AG09319 (cell line): ENCODE measurements at regions not wholly inside any gene's neighbourhood (a gene's known extent, or its start where the extent isn't known, plus 50 kb on each side); places are given as distances from the start of the nearest gene placed in this dataset.

Experiments
- DNase-seq: peaks from one replicate; pipeline ENCODE4 v3.0.0-alpha.2; 2010; ENCODE audit warnings: low read depth; ENCODE audit errors: extremely low read depth
- TF ChIP-seq, protein P1 (sequence below): IDR thresholded peaks from 2 replicates; pipeline ENCODE4 v1.5.1; 2011; ENCODE audit warnings: low read depth, mild to moderate bottlenecking, inconsistent platforms, low read length, moderate library complexity

DNA sequence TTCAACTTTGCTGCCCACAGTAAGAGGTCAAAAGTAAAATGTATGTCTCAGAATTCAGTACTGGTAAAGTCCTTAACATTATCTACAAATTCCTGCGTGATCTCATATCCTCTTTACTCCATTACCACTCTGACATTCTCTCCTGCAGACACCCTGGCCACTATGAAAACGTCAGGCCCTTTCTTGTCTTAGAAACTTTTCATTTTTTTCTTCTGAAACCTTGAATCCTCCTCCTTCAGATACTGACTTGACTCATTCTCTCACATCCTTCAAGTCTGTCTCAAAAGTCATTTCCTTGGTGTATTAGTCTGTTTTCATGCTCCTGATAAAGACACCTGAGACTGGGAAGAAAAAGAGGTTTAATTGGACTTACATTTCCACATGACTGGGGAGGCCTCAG is 262.3 kb downstream of the POU4F1 start:
- TF ChIP-seq, protein P1, sequence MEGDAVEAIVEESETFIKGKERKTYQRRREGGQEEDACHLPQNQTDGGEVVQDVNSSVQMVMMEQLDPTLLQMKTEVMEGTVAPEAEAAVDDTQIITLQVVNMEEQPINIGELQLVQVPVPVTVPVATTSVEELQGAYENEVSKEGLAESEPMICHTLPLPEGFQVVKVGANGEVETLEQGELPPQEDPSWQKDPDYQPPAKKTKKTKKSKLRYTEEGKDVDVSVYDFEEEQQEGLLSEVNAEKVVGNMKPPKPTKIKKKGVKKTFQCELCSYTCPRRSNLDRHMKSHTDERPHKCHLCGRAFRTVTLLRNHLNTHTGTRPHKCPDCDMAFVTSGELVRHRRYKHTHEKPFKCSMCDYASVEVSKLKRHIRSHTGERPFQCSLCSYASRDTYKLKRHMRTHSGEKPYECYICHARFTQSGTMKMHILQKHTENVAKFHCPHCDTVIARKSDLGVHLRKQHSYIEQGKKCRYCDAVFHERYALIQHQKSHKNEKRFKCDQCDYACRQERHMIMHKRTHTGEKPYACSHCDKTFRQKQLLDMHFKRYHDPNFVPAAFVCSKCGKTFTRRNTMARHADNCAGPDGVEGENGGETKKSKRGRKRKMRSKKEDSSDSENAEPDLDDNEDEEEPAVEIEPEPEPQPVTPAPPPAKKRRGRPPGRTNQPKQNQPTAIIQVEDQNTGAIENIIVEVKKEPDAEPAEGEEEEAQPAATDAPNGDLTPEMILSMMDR: no peak
- no peak for DNase-seq

DNA sequence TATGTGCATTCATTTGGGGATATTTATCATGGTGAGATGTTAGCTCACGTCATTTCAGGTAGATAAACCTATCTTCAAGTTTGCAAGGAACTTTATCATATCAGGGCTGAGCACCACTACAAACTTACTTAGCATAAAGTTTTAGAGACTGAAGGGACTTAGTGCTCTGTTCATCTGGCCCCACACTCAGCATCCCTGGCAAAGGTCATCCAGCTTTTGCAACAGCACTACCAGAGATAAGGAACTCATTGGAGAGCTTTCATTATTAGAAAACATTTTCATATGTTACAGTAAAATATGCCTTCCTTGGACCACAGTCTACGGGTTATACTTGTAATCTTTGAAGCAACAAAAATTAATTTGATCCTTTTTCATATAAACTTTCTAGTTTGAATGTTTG is 263.4 kb downstream of the POU4F1 start:
- TF ChIP-seq, protein P1: no peak

DNA sequence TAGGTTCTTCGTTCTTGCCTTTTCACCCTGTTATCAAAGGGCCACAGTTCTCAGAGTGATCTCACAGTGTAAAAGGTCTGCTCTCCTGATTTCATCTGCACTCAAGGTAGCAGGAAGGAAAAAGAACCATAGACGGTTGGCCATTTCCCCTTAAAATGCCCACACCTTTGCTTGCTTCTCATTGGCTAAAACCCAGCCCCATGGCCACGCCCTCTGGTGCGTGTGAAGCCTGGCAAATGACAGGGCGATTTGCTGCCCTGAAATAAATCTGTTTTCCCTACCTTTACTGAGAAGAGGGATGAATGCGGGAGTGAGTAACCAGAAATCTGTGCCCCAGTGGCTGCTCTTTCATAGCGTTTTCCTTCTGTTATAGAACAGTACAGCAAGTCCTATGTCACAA is 269.3 kb downstream of the POU4F1 start:
- TF ChIP-seq, protein P1: no peak
- DNase-seq: no peak

More for the DNA sequence above, 263.4 kb downstream of the POU4F1 start:
- no peak for DNase-seq

DNA sequence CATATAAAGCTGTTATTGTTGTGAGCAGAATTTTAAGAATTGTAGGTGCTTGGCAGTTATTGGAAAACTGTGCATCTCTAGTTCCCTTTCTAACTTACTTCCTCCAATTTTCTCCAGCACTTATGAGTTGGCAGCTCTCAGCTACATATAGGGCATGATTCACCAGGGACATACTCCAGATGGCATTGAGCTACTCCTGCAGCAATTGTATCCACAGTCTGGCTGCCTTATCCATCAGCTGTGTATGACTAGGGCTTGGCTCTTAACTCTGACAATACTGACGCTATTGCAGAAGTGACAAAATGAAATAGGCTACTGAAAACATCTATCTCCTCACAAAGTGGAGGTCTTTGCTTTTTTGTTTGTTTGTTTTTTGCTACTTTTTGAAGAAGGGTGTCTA is 276.7 kb downstream of the POU4F1 start:
- DNase-seq: no peak
- TF ChIP-seq, protein P1: no peak

DNA sequence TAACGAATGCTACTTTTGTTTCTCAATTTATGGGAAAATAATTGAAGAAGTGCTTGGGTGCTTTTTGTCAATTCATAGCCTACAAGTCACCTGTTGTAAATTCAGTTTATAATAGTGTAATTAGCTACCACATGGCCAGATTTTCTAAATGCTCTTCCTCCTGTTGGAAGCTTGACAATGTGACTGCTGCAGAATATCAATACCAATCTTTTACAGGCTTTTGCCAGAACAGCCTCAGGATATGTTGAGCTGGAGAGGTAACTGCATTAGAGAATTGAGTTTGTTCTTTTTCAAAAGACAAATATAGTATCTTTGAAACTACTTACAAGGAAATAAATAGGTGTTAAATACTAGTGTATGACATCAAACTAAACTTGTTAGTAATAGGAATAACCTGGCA is 277.8 kb downstream of the POU4F1 start:
- no peak for DNase-seq
- TF ChIP-seq, protein P1: no peak

DNA sequence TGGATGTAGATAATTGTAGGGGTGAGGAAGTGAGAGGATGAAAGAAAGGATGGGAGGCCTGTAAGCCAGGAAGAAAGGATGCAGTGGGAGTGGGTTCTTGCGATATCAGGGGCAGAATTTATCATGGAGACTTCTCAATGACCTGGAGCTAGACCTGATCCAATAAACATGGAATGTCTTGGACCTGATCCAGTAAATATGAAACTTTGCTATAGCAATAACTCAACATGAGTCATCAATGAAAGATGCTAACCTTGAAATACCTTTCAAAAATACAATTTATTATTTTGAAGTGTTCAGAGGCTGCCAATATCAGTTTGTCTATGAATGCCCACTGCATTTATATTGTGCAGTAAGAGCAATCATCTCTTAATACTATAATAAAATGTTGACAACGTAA is 279.5 kb downstream of the POU4F1 start:
- no peak for DNase-seq
- TF ChIP-seq, protein P1: no peak

DNA sequence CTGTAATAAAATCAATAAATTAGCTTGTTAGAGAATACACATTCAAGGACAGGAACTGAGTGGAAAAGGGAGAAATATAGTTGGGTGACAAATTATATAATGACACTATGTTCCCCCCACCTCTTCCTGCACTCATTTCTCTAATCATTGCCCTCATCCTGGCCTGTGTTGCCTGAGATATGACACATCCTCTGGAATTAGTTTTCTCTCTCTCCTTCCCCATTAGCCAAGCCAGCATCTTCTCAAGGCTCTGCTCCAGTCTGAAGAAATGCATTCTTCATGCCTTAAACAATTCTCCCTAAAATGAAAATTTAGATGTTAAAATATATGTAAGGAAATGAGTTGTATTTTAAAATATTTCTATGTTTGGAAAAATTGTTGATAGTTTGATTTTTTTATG is 280.3 kb downstream of the POU4F1 start:
- TF ChIP-seq, protein P1: no peak
- DNase-seq: no peak
